Tibial nerve (tissue), 4 donors: ENCODE measurements at regions not wholly inside any gene's neighbourhood (a gene's known extent, or its start where the extent isn't known, plus 50 kb on each side); places are given as distances from the start of the nearest gene placed in this dataset.

Source experiments
- DNase-seq, 2 donors: peaks; one replicate each; pipeline ENCODE4 v3.0.0-alpha.2; 2019; ENCODE audit warnings: low spot score in 2 of 2
- H3K27ac ChIP-seq, 4 donors: fragments of 200-600 bp; sonication (generic) in 3 of 4; one replicate each; pipeline ENCODE4 v1.5.1; 2017 to 2019; ENCODE audit warnings: mild to moderate bottlenecking in 1 of 4
- H3K27me3 ChIP-seq, 2 donors: fragments of 200-600 bp; sonication (generic) in 1 of 2; one replicate each; pipeline versions ENCODE4 v1.5.1 to v1.6.0; 2017 to 2019
- H3K36me3 ChIP-seq, 3 donors: fragments of 200-600 bp; sonication (generic); one replicate each; pipeline ENCODE4 v1.5.1; 2018 to 2019
- H3K4me1 ChIP-seq, 4 donors: fragments of 200-600 bp; sonication (generic) in 3 of 4; one replicate each; pipeline ENCODE4 v1.5.1; 2017 to 2019
- H3K4me3 ChIP-seq, 4 donors: fragments of 200-600 bp; sonication (generic) in 3 of 4; one replicate each; pipeline ENCODE4 v1.5.1; 2017 to 2019; ENCODE audit warnings: mild to moderate bottlenecking in 1 of 4, moderate library complexity in 1 of 4
- H3K9me3 ChIP-seq, 4 donors: fragments of 200-600 bp; sonication (generic) in 3 of 4; one replicate each; pipeline ENCODE4 v1.5.1; 2017 to 2019
- EP300 ChIP-seq, 2 donors: sonication (generic); formaldehyde crosslinking; IDR thresholded peaks; one replicate each; pipeline ENCODE4 v1.6.1; 2017; ENCODE audit warnings: antibody characterized with exemption in 2 of 2, mild to moderate bottlenecking in 1 of 2
- POLR2A ChIP-seq, 2 donors: fragments of 450-650 bp; IDR thresholded peaks; one replicate each; pipeline ENCODE4 v1.6.1; 2017; ENCODE audit warnings: antibody characterized with exemption in 2 of 2, mild to moderate bottlenecking in 2 of 2, moderate library complexity in 2 of 2
- WGBS, 2 donors: methylation state at CpG; one replicate each; pipeline ENCODE4 v1.1.5; 2018; 5-methylcytosine and 5-hydroxymethylcytosine counted together
- TF ChIP-seq, protein P1 (sequence below), 5 experiments: fragments of 200-600 bp in 3 of 5; fragments of 450-650 bp in 2 of 5; sonication (generic) in 3 of 5; IDR thresholded peaks; one replicate each; pipeline ENCODE4 v1.5.1; 2016 to 2019; ENCODE audit warnings: antibody characterized with exemption in 5 of 5, mild to moderate bottlenecking in 3 of 5, moderate library complexity in 2 of 5

- Histone ChIP-seq H3K36me3 (no peaks in the 10 kb centered on the region), H3K4me1 (no peaks in the 10 kb centered on the region), H3K4me3 (no peak overlapping the region), H3K27ac (no peak overlapping the region), H3K9me3 (peaks cover 0 to 9% (median 0%) of the 10 kb centered on the region in 4 donors), H3K27me3 (no peaks in the 10 kb centered on the region)
- TF ChIP-seq, protein P1, sequence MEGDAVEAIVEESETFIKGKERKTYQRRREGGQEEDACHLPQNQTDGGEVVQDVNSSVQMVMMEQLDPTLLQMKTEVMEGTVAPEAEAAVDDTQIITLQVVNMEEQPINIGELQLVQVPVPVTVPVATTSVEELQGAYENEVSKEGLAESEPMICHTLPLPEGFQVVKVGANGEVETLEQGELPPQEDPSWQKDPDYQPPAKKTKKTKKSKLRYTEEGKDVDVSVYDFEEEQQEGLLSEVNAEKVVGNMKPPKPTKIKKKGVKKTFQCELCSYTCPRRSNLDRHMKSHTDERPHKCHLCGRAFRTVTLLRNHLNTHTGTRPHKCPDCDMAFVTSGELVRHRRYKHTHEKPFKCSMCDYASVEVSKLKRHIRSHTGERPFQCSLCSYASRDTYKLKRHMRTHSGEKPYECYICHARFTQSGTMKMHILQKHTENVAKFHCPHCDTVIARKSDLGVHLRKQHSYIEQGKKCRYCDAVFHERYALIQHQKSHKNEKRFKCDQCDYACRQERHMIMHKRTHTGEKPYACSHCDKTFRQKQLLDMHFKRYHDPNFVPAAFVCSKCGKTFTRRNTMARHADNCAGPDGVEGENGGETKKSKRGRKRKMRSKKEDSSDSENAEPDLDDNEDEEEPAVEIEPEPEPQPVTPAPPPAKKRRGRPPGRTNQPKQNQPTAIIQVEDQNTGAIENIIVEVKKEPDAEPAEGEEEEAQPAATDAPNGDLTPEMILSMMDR (IDR thresholded peaks at IDR 0.05): no peak
- no peak for TF ChIP-seq EP300 (IDR thresholded peaks at IDR 0.05)
- no peak for TF ChIP-seq POLR2A (IDR thresholded peaks at IDR 0.05)
- WGBS, 2 donors: 78 to 82% methylated on average over 3 of the region's 3 CpGs
- DNase-seq: no peak
Observed at GRCh38 chr7:42987648-42988214, 55.6 kb downstream of the MRPL32 start.

- no peak overlapping the region for H3K4me3 ChIP-seq
- no peaks in the 10 kb centered on the region for H3K36me3 ChIP-seq
- H3K27ac ChIP-seq: no peak overlapping the region
- no peaks in the 10 kb centered on the region for H3K4me1 ChIP-seq
- 86 to 87% methylated on average over 1 of the region's 1 CpG for WGBS, 2 donors
- no peak for DNase-seq
- H3K9me3 ChIP-seq: no peaks in the 10 kb centered on the region
- H3K27me3 ChIP-seq: no peaks in the 10 kb centered on the region
- TF ChIP-seq, protein P1 (IDR thresholded peaks at IDR 0.05): no peak
- no peak for TF ChIP-seq EP300 (IDR thresholded peaks at IDR 0.05)
- TF ChIP-seq POLR2A (IDR thresholded peaks at IDR 0.05): no peak
Observed at GRCh38 chr7:42991024-42991423, 58.8 kb downstream of the MRPL32 start.

GRCh38 chr7:42991913-42992591 lies 59.9 kb downstream of the MRPL32 start:
- no peaks in the 10 kb centered on the region for H3K9me3 ChIP-seq
- no peak for TF ChIP-seq EP300 (IDR thresholded peaks at IDR 0.05)
- WGBS, 2 donors: 65 to 72% methylated on average over 13 of the region's 13 CpGs
- H3K27ac ChIP-seq: no peak overlapping the region
- no peak overlapping the region for H3K4me3 ChIP-seq
- no peaks in the 10 kb centered on the region for H3K27me3 ChIP-seq
- no peaks in the 10 kb centered on the region for H3K4me1 ChIP-seq
- H3K36me3 ChIP-seq: no peaks in the 10 kb centered on the region
- no peak for DNase-seq

DNA sequence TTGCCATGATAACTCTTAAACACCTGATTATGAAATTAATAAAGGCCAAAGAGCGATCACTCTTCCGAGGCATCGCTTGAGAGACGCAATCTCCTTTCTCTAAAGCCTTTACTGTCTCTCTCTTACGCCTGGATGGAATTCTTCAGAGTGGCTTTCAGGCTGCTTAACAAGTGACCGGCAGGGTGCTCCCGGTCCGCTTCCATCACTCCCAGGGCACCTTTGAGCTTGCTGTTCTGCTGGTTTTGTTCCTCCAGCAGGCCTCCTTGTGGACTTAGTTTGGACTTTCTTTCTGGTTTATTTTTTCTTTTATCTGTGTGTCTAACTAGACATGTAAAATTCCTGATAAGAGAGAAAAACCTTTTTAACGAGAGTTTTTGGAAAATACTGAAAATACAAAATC lies 60.9 kb downstream of the MRPL32 start:
- DNase-seq: no peak
- WGBS, 2 donors: 76% methylated on average over 9 of the region's 9 CpGs
- Histone ChIP-seq H3K4me3 (no peak overlapping the region), H3K27me3 (no peaks in the 10 kb centered on the region), H3K27ac (no peak overlapping the region), H3K36me3 (no peaks in the 10 kb centered on the region), H3K4me1 (no peaks in the 10 kb centered on the region), H3K9me3 (no peaks in the 10 kb centered on the region)
- no peak for TF ChIP-seq EP300 (IDR thresholded peaks at IDR 0.05)
- no peak for TF ChIP-seq POLR2A (IDR thresholded peaks at IDR 0.05)
- TF ChIP-seq, protein P1 (IDR thresholded peaks at IDR 0.05): no peak

- DNase-seq: no peak
- H3K4me1 ChIP-seq: no peaks in the 10 kb centered on the region
- no peak overlapping the region for H3K27ac ChIP-seq
- no peaks in the 10 kb centered on the region for H3K9me3 ChIP-seq
- no peak overlapping the region for H3K4me3 ChIP-seq
- no peaks in the 10 kb centered on the region for H3K27me3 ChIP-seq
- WGBS, 2 donors: 84 to 90% methylated on average over 2 of the region's 2 CpGs
- TF ChIP-seq EP300 (IDR thresholded peaks at IDR 0.05) (no peak), POLR2A (IDR thresholded peaks at IDR 0.05) (no peak)
- TF ChIP-seq, protein P1 (IDR thresholded peaks at IDR 0.05): no peak
- no peaks in the 10 kb centered on the region for H3K36me3 ChIP-seq
Observed at GRCh38 chr7:42994096-42994495, 61.9 kb downstream of the MRPL32 start.
